Suprapubic skin (tissue), 4 donors: ENCODE measurements at regions not wholly inside any gene's neighbourhood (a gene's known extent, or its start where the extent isn't known, plus 50 kb on each side); places are given as distances from the start of the nearest gene placed in this dataset.

Source experiments
- POLR2A ChIP-seq, 2 donors: fragments of 450-650 bp; IDR thresholded peaks; one replicate each; pipeline ENCODE4 v1.6.1; 2017; ENCODE audit warnings: antibody characterized with exemption in 2 of 2, mild to moderate bottlenecking in 2 of 2, moderate library complexity in 2 of 2
- POLR2AphosphoS5 ChIP-seq, 3 donors: sonication (generic); formaldehyde crosslinking; IDR thresholded peaks; one replicate each; pipeline ENCODE4 v1.6.1; 2017; ENCODE audit warnings: antibody characterized with exemption in 3 of 3

GRCh38 chr12:3405821-3406220 lies 85.2 kb upstream of the PRMT8 start:
- TF ChIP-seq POLR2A (IDR thresholded peaks at IDR 0.05) (no peak), POLR2AphosphoS5 (IDR thresholded peaks at IDR 0.05) (no peak)
